Transverse colon (tissue), 4 donors: ENCODE measurements at regions not wholly inside any gene's neighbourhood (a gene's known extent, or its start where the extent isn't known, plus 50 kb on each side); places are given as distances from the start of the nearest gene placed in this dataset.

Source experiments
- DNase-seq: peaks from one replicate; pipeline ENCODE4 v3.0.0-alpha.2; 2019
- H3K27ac ChIP-seq, 4 donors: fragments of 200-600 bp; sonication (generic); 2 replicates each; pipeline ENCODE4 v1.5.1; 2016 to 2018; ENCODE audit warnings: inconsistent platforms in 4 of 4
- H3K27me3 ChIP-seq: fragments of 200-600 bp; sonication (generic); 2 replicates; pipeline ENCODE4 v1.5.1; 2017; ENCODE audit warnings: inconsistent platforms
- H3K36me3 ChIP-seq, 4 donors: fragments of 200-600 bp; sonication (generic); 2 replicates each; pipeline ENCODE4 v1.5.1; 2017 to 2019; ENCODE audit warnings: inconsistent platforms in 4 of 4
- H3K4me1 ChIP-seq, 4 donors: fragments of 200-600 bp; sonication (generic); 2 replicates each; pipeline ENCODE4 v1.5.1; 2017 to 2020; ENCODE audit warnings: inconsistent platforms in 4 of 4
- H3K4me3 ChIP-seq, 4 donors: fragments of 200-600 bp; sonication (generic); 1 replicate in 1 of 4; 2 replicates in 3 of 4; pipeline versions ENCODE4 v1.5.1 to v1.6.1; 2017 to 2019; ENCODE audit warnings: inconsistent platforms in 4 of 4
- H3K9me3 ChIP-seq, 2 donors: fragments of 200-600 bp; sonication (generic); 2 replicates each; pipeline ENCODE4 v1.5.1; 2017 to 2019; ENCODE audit warnings: inconsistent platforms in 2 of 2
- CTCF ChIP-seq, 5 experiments: fragments of 200-600 bp in 3 of 5; fragments of 450-650 bp in 2 of 5; sonication (generic) in 3 of 5; IDR thresholded peaks; 1 replicate in 2 of 5; 2 replicates in 3 of 5; pipeline ENCODE4 v1.5.1; 2016 to 2017; ENCODE audit warnings: antibody characterized with exemption in 5 of 5, inconsistent platforms in 3 of 5, mild to moderate bottlenecking in 2 of 5, moderate library complexity in 1 of 5
- EP300 ChIP-seq: sonication (generic); formaldehyde crosslinking; IDR thresholded peaks from one replicate; pipeline ENCODE4 v1.6.1; 2017; ENCODE audit warnings: antibody characterized with exemption, low read depth
- POLR2A ChIP-seq: fragments of 450-650 bp; IDR thresholded peaks from one replicate; pipeline ENCODE4 v1.6.1; 2016; ENCODE audit warnings: antibody characterized with exemption, mild to moderate bottlenecking, moderate library complexity
- POLR2AphosphoS5 ChIP-seq, 3 donors: sonication (generic); formaldehyde crosslinking; IDR thresholded peaks; one replicate each; pipeline ENCODE4 v1.6.1; 2016; ENCODE audit warnings: antibody characterized with exemption in 3 of 3
- WGBS, 2 donors: methylation state at CpG; one replicate each; pipeline ENCODE4 v1.1.5; 2018; ENCODE audit warnings: low coverage in 1 of 2; 5-methylcytosine and 5-hydroxymethylcytosine counted together
- in situ Hi-C, 4 donors: fragments of 200-750 bp; cut with MboI; loops; one replicate each; pipeline versions ENCODE4 v1.15.0 to v1.15.1; 2017; ENCODE audit warnings: low sequenced_read_pairs in 3 of 4, low pct_ligation_motif_present in 1 of 4, low pct_unique_long_range_greater_than_20kb in 1 of 4
- intact Hi-C: fragments of 100-400 bp; cut with DNase I; formaldehyde crosslinking; loops from one replicate; pipeline ENCODE4 v1.15.1; 2023; ENCODE audit warnings: low total_unique reads

GRCh38 chr1:238248356-238248755, 357.6 kb upstream of the ZP4 start:
- TF ChIP-seq EP300 (no peak), POLR2AphosphoS5 (IDR thresholded peaks at IDR 0.05) (no peak), POLR2A (no peak), CTCF (IDR thresholded peaks at IDR 0.05) (no peak)
- 78 to 92% methylated on average over 3 of the region's 3 CpGs for WGBS, 2 donors
- intact Hi-C loops: no loop called here

GRCh38 chr1:238242181-238242580, 351.5 kb upstream of the ZP4 start:
- 42 to 51% methylated on average over 1 of the region's 1 CpG for WGBS, 2 donors
- Histone ChIP-seq H3K4me3 (no peak overlapping the region), H3K27ac (no peak overlapping the region), H3K27me3 (no peaks in the 10 kb centered on the region), H3K9me3 (no peaks in the 10 kb centered on the region), H3K4me1 (no peaks in the 10 kb centered on the region), H3K36me3 (no peaks in the 10 kb centered on the region)
- DNase-seq: no peak
- in situ Hi-C loops: no loop called here
- intact Hi-C loops: no loop called here
- TF ChIP-seq CTCF (IDR thresholded peaks at IDR 0.05) (no peak), EP300 (no peak), POLR2A (no peak), POLR2AphosphoS5 (IDR thresholded peaks at IDR 0.05) (no peak)

More at GRCh38 chr1:238248356-238248755, 357.6 kb upstream of the ZP4 start:
- H3K27ac ChIP-seq: no peak overlapping the region
- DNase-seq: no peak
- no peaks in the 10 kb centered on the region for H3K4me1 ChIP-seq
- no peaks in the 10 kb centered on the region for H3K27me3 ChIP-seq
- no peaks in the 10 kb centered on the region for H3K36me3 ChIP-seq
- no peak overlapping the region for H3K4me3 ChIP-seq
- no peaks in the 10 kb centered on the region for H3K9me3 ChIP-seq
- in situ Hi-C loops: no loop called here

- Histone ChIP-seq H3K27me3 (no peaks in the 10 kb centered on the region), H3K4me1 (no peaks in the 10 kb centered on the region), H3K36me3 (no peaks in the 10 kb centered on the region), H3K9me3 (no peaks in the 10 kb centered on the region), H3K27ac (no peak overlapping the region), H3K4me3 (no peak overlapping the region)
- TF ChIP-seq POLR2A (no peak), CTCF (IDR thresholded peaks at IDR 0.05) (no peak)
- in situ Hi-C loops: no loop called here
- 60 to 78% methylated on average over 3 of the region's 3 CpGs for WGBS, 2 donors
- DNase-seq: no peak
- intact Hi-C loops: no loop called here
Observed at GRCh38 chr1:238241607-238242006, 350.9 kb upstream of the ZP4 start.

- H3K27ac ChIP-seq: no peak overlapping the region
- in situ Hi-C loops (no loop called here), intact Hi-C loops (no loop called here)
- H3K27me3 ChIP-seq: no peaks in the 10 kb centered on the region
- no peaks in the 10 kb centered on the region for H3K36me3 ChIP-seq
- H3K4me3 ChIP-seq: no peak overlapping the region
- H3K9me3 ChIP-seq: no peaks in the 10 kb centered on the region
- WGBS, 2 donors: 44 to 86% methylated on average over 1 to 5 of the region's 5 CpGs
- TF ChIP-seq CTCF (IDR thresholded peaks at IDR 0.05) (no peak), POLR2A (no peak), POLR2AphosphoS5 (IDR thresholded peaks at IDR 0.05) (no peak), EP300 (no peak)
- no peaks in the 10 kb centered on the region for H3K4me1 ChIP-seq
- DNase-seq: no peak
Observed at GRCh38 chr1:238239343-238239742, 348.6 kb upstream of the ZP4 start.
